Keratinocyte (primary cell): ENCODE measurements at regions not wholly inside any gene's neighbourhood (a gene's known extent, or its start where the extent isn't known, plus 50 kb on each side); places are given as distances from the start of the nearest gene placed in this dataset.

Experiments used
- EZH2 ChIP-seq: IDR thresholded peaks from one replicate; pipeline ENCODE4 v1.6.1; 2012; ENCODE audit warnings: inconsistent platforms, mild to moderate bottlenecking, low read length, moderate library complexity
- TF ChIP-seq, protein P1 (sequence below), 3 experiments: IDR thresholded peaks in 1 of 3; conservative IDR thresholded peaks in 1 of 3; optimal IDR thresholded peaks in 1 of 3; 2 replicates in 2 of 3; 3 replicates in 1 of 3; pipeline versions ENCODE3 to v1.5.1; 2011; ENCODE audit warnings: low read length in 3 of 3, mild to moderate bottlenecking in 3 of 3, moderate library complexity in 2 of 3, control low read depth in 1 of 3, inconsistent platforms in 1 of 3; ENCODE audit not compliant: insufficient read depth in 2 of 3; ENCODE audit errors: extremely low read depth in 1 of 3

DNA sequence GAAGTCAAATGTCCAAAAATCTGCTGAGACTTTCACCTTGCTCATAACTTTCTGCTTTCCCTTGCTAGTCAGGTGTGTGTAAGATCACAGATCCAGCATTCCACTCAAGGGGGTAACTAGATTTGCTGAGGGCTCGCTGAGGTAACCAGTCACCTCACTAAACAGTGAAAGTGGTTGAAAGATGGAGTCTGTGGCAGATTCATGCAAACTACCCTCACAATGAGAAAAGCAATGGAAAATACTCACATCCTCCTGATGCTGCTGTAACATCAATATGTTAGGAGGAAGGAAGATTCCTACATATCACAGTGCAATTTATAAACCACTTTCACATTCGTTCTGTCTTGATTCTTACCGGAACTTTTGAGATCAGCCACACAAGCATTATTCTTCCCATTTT is 174.3 kb upstream of the BCL6 start:
- TF ChIP-seq, protein P1, sequence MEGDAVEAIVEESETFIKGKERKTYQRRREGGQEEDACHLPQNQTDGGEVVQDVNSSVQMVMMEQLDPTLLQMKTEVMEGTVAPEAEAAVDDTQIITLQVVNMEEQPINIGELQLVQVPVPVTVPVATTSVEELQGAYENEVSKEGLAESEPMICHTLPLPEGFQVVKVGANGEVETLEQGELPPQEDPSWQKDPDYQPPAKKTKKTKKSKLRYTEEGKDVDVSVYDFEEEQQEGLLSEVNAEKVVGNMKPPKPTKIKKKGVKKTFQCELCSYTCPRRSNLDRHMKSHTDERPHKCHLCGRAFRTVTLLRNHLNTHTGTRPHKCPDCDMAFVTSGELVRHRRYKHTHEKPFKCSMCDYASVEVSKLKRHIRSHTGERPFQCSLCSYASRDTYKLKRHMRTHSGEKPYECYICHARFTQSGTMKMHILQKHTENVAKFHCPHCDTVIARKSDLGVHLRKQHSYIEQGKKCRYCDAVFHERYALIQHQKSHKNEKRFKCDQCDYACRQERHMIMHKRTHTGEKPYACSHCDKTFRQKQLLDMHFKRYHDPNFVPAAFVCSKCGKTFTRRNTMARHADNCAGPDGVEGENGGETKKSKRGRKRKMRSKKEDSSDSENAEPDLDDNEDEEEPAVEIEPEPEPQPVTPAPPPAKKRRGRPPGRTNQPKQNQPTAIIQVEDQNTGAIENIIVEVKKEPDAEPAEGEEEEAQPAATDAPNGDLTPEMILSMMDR (optimal IDR thresholded peaks at IDR 0.05 in 1 of 3, IDR thresholded peaks at IDR 0.05 in 1 of 3, conservative IDR thresholded peaks at IDR 0.05 in 1 of 3; ENCODE audit: extremely low read depth in 1 of 3, insufficient read depth in 2 of 3, low read length in 3 of 3): no peak
- no peak for TF ChIP-seq EZH2
